ENCODE measurements at regions not wholly inside any gene's neighbourhood (a gene's known extent, or its start where the extent isn't known, plus 50 kb on each side); places are given as distances from the start of the nearest gene placed in this dataset.

DNA sequence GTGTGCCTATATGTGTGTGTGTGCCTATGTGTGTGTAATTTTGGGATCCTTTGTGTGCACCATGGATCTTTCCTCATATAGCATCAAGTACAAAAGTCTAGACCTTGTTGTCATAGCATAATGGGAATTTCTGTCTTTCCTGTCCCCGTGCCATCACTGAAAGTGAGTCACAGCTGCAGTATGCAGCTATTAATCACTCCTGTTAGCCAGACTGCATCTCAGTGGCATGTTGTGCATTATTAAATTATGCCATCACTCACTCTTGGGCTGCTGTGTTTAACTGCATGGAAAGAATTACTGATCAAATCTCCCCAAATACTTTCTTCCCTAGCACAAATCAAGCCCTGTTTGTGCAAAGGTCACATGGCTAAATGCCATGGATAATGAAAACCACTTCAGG lies 92.4 kb downstream of the CBLN1 start:
- no peak overlapping the region for H3K27ac ChIP-seq (ENCODE audit: low read depth, low read length)
- DNase-seq (ENCODE audit: low read depth, low spot score), result no peak
- CTCF ChIA-PET, result no interaction called here
- POLR2A ChIA-PET, result no interaction called here
- H3K27me3 ChIP-seq (ENCODE audit: control insufficient read depth, insufficient read depth, low read length), result no peaks in the 10 kb centered on the region
- TF ChIP-seq, protein P1, sequence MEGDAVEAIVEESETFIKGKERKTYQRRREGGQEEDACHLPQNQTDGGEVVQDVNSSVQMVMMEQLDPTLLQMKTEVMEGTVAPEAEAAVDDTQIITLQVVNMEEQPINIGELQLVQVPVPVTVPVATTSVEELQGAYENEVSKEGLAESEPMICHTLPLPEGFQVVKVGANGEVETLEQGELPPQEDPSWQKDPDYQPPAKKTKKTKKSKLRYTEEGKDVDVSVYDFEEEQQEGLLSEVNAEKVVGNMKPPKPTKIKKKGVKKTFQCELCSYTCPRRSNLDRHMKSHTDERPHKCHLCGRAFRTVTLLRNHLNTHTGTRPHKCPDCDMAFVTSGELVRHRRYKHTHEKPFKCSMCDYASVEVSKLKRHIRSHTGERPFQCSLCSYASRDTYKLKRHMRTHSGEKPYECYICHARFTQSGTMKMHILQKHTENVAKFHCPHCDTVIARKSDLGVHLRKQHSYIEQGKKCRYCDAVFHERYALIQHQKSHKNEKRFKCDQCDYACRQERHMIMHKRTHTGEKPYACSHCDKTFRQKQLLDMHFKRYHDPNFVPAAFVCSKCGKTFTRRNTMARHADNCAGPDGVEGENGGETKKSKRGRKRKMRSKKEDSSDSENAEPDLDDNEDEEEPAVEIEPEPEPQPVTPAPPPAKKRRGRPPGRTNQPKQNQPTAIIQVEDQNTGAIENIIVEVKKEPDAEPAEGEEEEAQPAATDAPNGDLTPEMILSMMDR (IDR thresholded peaks at IDR 0.05; ENCODE audit: low read depth, low read length), result no peak
- no peaks in the 10 kb centered on the region; the same call in 1 of the 2 replicates for H3K9me3 ChIP-seq (ENCODE audit: control insufficient read depth, insufficient read depth, low read length)
- H3K4me3 ChIP-seq (ENCODE audit: low read depth, low read length), result no peak overlapping the region

GRCh38 chr16:49183911-49184310 lies 97.7 kb downstream of the CBLN1 start:
- Histone ChIP-seq H3K4me3 (ENCODE audit: low read depth, low read length) (no peak overlapping the region), H3K27me3 (ENCODE audit: control insufficient read depth, insufficient read depth, low read length) (no peaks in the 10 kb centered on the region), H3K27ac (ENCODE audit: low read depth, low read length) (no peak overlapping the region), H3K9me3 (ENCODE audit: control insufficient read depth, insufficient read depth, low read length) (peaks cover 4% of the 10 kb centered on the region; the same call in 1 of the 2 replicates)
- TF ChIP-seq, protein P1 (IDR thresholded peaks at IDR 0.05; ENCODE audit: low read depth, low read length), result no peak
- ChIA-PET POLR2A (no interaction called here), CTCF (no interaction called here)
- DNase-seq (ENCODE audit: low read depth, low spot score), result no peak

DNA sequence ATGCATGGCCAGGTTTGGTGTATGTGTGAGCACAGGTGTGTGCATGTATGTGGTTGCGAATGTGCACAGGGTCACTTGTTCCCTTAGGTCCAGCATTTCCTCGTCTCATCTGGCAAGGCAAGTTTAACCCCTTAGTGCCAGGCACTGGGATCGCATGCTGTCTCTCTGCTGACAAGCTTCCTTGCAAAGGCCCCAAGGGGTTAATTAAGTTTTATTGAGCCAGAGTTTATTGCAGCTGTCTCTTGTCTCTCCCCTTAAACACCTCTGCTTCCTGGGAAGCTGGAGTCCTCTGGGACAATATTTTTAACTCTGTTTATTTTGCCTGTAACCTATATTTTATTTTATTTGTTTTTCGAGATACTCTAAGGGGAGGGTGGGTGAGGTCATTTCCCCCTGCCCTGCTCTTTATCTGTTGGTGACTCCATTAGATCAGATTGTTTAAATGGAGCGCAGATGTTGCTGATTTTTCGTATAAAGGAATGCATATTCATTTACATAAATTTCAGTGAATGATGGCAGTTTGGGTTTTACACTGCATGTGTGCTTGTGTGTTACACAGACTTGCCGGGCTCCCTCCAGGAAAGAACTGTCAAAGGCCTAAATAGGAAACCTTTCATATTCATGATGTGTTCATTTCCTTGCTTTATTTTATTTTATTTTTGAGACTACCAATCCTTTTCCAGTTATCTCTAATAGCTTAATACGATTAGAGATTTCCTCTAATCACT lies 99.7 kb downstream of the CBLN1 start:
- DNase-seq (ENCODE audit: low read depth, low spot score), result no peak
- H3K27me3 ChIP-seq (ENCODE audit: control insufficient read depth, insufficient read depth, low read length), result no peaks in the 10 kb centered on the region
- ChIA-PET CTCF (interaction anchor here (0.6 kb wide), 1 partner anchor 21 kb away, joined by 3 read pairs; no protein-coding TSS in a partner anchor), POLR2A (no interaction called here)
- H3K4me3 ChIP-seq (ENCODE audit: low read depth, low read length), result no peak overlapping the region
- H3K27ac ChIP-seq (ENCODE audit: low read depth, low read length), result no peak overlapping the region
- TF ChIP-seq, protein P1 (IDR thresholded peaks at IDR 0.05; ENCODE audit: low read depth, low read length), result no peak
- peaks cover 4% of the 10 kb centered on the region; the same call in 1 of the 2 replicates for H3K9me3 ChIP-seq (ENCODE audit: control insufficient read depth, insufficient read depth, low read length)

DNA sequence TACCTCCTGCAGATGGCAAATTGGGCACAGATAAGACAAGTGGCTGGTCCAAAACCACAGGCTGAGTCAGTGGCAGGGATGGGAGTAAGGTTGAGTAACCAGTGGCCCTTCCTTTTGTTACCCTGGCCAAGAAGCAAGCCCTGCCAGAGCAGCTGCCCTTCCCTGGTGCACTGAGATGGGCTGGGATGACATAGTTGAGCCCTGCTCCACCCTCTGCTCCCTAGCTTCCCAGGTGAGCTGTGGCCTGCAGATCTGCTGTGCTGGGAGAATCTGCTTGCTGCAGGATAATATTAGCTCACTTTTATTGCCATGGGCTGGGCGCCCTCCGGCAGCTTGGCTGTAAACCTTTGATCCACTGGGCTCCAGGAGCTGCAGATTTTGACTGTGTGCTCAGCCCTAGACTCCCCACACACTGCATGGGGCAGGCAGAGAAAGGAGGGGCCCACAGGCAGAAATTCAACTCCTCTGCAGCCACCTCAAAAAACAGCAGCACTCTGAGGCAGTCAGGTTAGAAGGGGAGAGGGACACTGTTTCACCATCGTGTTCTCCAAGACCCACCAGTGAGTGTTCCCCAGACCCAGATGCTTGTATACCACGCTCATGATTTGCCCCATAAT lies 101.8 kb downstream of the CBLN1 start:
- H3K4me3 ChIP-seq (ENCODE audit: low read depth, low read length), result no peak overlapping the region
- H3K9me3 ChIP-seq (ENCODE audit: control insufficient read depth, insufficient read depth, low read length), result peaks cover 4% of the 10 kb centered on the region; the same call in 1 of the 2 replicates
- TF ChIP-seq, protein P1 (IDR thresholded peaks at IDR 0.05; ENCODE audit: low read depth, low read length), result no peak
- POLR2A ChIA-PET, result no interaction called here
- H3K27ac ChIP-seq (ENCODE audit: low read depth, low read length), result no peak overlapping the region
- DNase-seq (ENCODE audit: low read depth, low spot score), result no peak
- H3K27me3 ChIP-seq (ENCODE audit: control insufficient read depth, insufficient read depth, low read length), result no peaks in the 10 kb centered on the region
- CTCF ChIA-PET, result interaction anchor here (0.5 kb wide), 1 partner anchor 781 kb away, joined by 3 read pairs; no protein-coding TSS in a partner anchor

GRCh38 chr16:49168126-49168525 lies 113.5 kb downstream of the CBLN1 start:
- ChIA-PET POLR2A (no interaction called here), CTCF (interaction anchor here (1.2 kb wide), 1 partner anchor 17 kb away, joined by 3 read pairs; no protein-coding TSS in a partner anchor)
- no peaks in the 10 kb centered on the region; the same call in 1 of the 2 replicates for H3K9me3 ChIP-seq (ENCODE audit: control insufficient read depth, insufficient read depth, low read length)
- no peaks in the 10 kb centered on the region for H3K27me3 ChIP-seq (ENCODE audit: control insufficient read depth, insufficient read depth, low read length)
- H3K4me3 ChIP-seq (ENCODE audit: low read depth, low read length), result no peak overlapping the region
- TF ChIP-seq, protein P1 (IDR thresholded peaks at IDR 0.05; ENCODE audit: low read depth, low read length), result no peak
- no peak for DNase-seq (ENCODE audit: low read depth, low spot score)
- H3K27ac ChIP-seq (ENCODE audit: low read depth, low read length), result no peak overlapping the region
